ENCODE measurements at regions not wholly inside any gene's neighbourhood (a gene's known extent, or its start where the extent isn't known, plus 50 kb on each side); places are given as distances from the start of the nearest gene placed in this dataset.

DNA sequence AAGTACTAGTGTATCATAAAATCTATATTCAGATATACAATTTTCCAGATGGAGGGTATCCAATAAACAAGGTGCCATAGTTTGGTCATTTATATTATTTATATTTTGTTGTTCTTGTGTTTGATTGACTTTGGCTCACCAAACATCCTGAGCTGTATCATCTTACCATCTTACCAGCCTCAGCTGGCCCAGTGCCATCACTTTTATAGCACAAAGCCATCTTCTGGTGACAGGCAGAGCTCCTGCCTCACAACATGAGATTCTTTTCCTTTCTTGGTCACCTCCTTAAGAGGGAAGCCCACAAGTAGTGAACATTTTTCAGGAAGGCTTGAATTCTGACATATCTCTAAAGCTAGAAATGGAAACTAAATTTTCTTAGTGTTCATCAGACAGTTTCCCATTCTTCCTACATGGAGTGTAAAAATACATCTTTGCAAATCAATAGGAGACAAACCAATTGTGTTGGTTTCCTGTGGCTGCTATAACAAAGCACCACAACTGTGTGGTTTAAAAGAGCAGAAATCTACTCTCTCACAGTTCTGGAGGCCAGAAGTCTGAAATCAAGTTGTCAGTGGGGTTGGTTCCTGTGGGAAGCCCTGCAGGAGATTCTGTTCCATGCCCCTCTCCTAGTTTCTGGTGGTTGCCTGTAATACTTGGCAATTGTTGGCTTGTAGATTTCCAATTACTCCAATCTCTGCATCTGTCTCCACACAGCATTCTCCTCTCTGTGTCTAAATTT is 341.8 kb downstream of the MAN2A1 start:
- Histone ChIP-seq H3K9me2 (ENCODE audit: insufficient read depth) (no peaks in the 10 kb centered on the region), H3K4me2 (ENCODE audit: low read length) (no peak overlapping the region), H3K9ac (ENCODE audit: low read length) (no peak overlapping the region), H3K4me3 (replicated peaks in 1 of 2; ENCODE audit: low read depth in 1 of 2, low read length in 2 of 2) (no peak overlapping the region), H3K9me3 (ENCODE audit: control insufficient read depth in 1 of 2, insufficient read depth in 1 of 2, low read depth in 1 of 2, low read length in 2 of 2) (no peaks in the 10 kb centered on the region), H3K36me3 (ENCODE audit: control insufficient read depth in 1 of 2, insufficient read depth in 2 of 2, low read length in 2 of 2) (no peaks in the 10 kb centered on the region), H4K20me1 (ENCODE audit: insufficient read depth) (no peaks in the 10 kb centered on the region), H3K79me2 (ENCODE audit: insufficient read depth, low read length) (no peaks in the 10 kb centered on the region), H3K27me3 (ENCODE audit: insufficient read depth, low read length) (0 out of 2 replicates have a peak, but pooled peaks cover 3% of the 10 kb centered on the region), H2AFZ (ENCODE audit: low read depth, low read length, poor library complexity, severe bottlenecking) (no peak overlapping the region), H3K4me1 (ENCODE audit: control insufficient read depth in 1 of 2, insufficient read depth in 2 of 2, low read length in 2 of 2) (no peaks in the 10 kb centered on the region), H3K27ac (ENCODE audit: low read depth, low read length) (no peak overlapping the region)
- no peak for DNase-seq (ENCODE audit: low read depth, low spot score)
- intact Hi-C loops (cut with micrococcal nuclease), result no loop called here
- ChIA-PET RAD21 (ENCODE audit: low non-redundant PET in 1 of 2, low total read pairs in 2 of 2, uncharacterized antibody in 2 of 2, unreplicated experiment in 2 of 2) (no interaction called here), CTCF (no interaction called here), POLR2A (no interaction called here)
- BruUV-seq (replicated peaks), result no TSS peak
- TF ChIP-seq ELF1 (IDR thresholded peaks at IDR 0.05; ENCODE audit: borderline replicate concordance, low read depth), result no peak
- ATAC-seq, result no peak

GRCh38 chr5:110032376-110032775 is 342.6 kb downstream of the MAN2A1 start:
- no peak for ATAC-seq
- Histone ChIP-seq H3K9ac (ENCODE audit: low read length) (no peak overlapping the region), H2AFZ (ENCODE audit: low read depth, low read length, poor library complexity, severe bottlenecking) (no peak overlapping the region), H3K27me3 (ENCODE audit: insufficient read depth, low read length) (0 out of 2 replicates have a peak, but pooled peaks cover 3% of the 10 kb centered on the region), H3K4me1 (ENCODE audit: control insufficient read depth in 1 of 2, insufficient read depth in 2 of 2, low read length in 2 of 2) (no peaks in the 10 kb centered on the region), H3K27ac (ENCODE audit: low read depth, low read length) (no peak overlapping the region), H3K9me2 (ENCODE audit: insufficient read depth) (no peaks in the 10 kb centered on the region), H3K79me2 (ENCODE audit: insufficient read depth, low read length) (no peaks in the 10 kb centered on the region), H3K4me2 (ENCODE audit: low read length) (no peak overlapping the region), H4K20me1 (ENCODE audit: insufficient read depth) (no peaks in the 10 kb centered on the region), H3K9me3 (ENCODE audit: control insufficient read depth in 1 of 2, insufficient read depth in 1 of 2, low read depth in 1 of 2, low read length in 2 of 2) (no peaks in the 10 kb centered on the region), H3K36me3 (ENCODE audit: control insufficient read depth in 1 of 2, insufficient read depth in 2 of 2, low read length in 2 of 2) (no peaks in the 10 kb centered on the region), H3K4me3 (replicated peaks in 1 of 2; ENCODE audit: low read depth in 1 of 2, low read length in 2 of 2) (no peak overlapping the region)
- no TSS peak for BruUV-seq (replicated peaks)
- ChIA-PET POLR2A (no interaction called here), CTCF (no interaction called here), RAD21 (ENCODE audit: low non-redundant PET in 1 of 2, low total read pairs in 2 of 2, uncharacterized antibody in 2 of 2, unreplicated experiment in 2 of 2) (no interaction called here)
- TF ChIP-seq POLR2AphosphoS5 (IDR thresholded peaks at IDR 0.05; ENCODE audit: low read depth, low read length) (no peak), ZFX (IDR thresholded peaks at IDR 0.05) (no peak)
- no peak for DNase-seq (ENCODE audit: low read depth, low spot score)
- intact Hi-C loops (cut with micrococcal nuclease), result no loop called here
